GM18511 (cell line): ENCODE measurements at regions not wholly inside any gene's neighbourhood (a gene's known extent, or its start where the extent isn't known, plus 50 kb on each side); places are given as distances from the start of the nearest gene placed in this dataset.
"Not testable (repeated sequence)": the region's sequence is repeated elsewhere in the genome, so short reads cannot be mapped to it uniquely, and the experiment has no call there.

Experiments used
- ATAC-seq: cut with Tn5 transposase; IDR thresholded peaks from one replicate; pipeline ENCODE4 v1.9.1; 2021; ENCODE audit warnings: mild to moderate bottlenecking, moderate library complexity; ENCODE audit not compliant: unreplicated experiment

DNA sequence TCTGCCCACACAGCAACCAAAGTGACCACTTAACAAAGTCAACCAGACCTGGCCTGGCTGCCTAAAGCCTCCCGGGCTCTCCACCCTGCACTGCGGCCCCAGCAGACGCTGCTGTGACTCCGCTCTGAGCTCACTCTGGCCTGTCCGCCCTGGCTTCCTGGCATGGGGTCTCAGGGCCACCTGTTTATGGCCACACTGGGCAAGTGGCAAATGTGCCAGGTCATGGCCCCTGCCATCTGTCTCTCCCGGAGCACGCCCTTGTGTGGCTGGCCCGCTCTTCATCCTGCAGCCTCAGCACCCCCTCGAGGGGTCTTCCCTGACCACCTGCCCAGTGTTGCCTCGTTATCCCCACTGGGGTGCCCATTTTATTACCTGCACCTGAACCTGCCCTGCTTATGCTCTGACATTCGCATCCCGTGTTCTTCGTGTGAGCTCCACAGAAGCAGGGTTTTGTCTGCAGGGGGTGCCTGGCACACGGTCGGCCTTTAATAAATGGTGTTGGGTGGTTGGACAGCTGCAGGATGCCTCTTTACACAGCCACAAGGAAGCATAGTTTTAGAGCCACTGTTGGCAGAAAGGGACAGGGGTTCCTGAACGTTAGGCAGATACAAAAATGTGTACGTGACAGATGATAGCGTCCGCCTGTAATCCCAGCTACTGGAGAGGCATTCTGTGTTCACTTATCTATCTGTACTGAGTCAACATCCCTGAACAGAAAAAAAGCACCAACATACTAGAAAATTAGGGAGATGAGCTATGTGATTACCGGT is 785.6 kb downstream of the TBC1D22A start:
- no peak for ATAC-seq

DNA sequence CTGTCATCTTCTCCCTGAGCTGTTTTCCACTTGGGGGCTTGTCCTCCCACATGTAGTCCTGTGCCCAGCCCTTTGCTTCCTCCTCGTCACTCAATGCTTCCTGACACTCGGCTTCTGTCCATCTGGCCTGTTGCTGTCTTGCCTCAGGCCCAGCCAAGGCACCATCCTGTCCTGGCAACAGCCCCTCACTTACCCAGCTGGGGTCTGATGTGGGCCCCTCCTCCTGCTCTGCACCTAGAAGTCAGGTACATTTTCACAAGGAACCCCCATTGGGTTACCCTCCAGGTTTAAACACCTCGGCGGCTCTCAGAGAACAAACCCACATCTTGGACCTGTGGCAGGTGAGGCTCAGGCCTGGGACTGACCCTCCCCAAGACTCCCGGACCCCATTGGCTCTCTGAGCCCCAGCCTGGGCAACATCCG is 784.8 kb downstream of the TBC1D22A start:
- no peak for ATAC-seq

DNA sequence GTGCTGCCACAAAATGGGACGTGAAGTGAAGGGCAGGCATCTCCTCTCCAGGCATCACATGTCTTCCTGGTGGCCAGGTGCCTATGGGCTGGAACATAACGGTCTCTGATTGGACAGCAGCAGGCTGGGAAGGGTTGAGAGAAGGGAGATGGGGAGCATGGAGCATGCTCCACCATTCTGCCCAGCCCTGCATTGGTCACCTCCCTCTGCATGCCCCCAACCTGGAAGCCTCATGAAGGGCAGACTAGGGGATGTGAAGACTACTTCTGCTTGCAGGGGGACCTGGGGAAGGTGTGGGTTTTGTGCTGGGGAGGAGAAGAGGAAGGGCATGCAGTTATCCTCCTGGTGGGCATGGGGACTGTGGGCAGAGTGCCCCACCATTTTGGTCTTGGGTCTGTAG is 782.2 kb downstream of the TBC1D22A start:
- no peak for ATAC-seq

DNA sequence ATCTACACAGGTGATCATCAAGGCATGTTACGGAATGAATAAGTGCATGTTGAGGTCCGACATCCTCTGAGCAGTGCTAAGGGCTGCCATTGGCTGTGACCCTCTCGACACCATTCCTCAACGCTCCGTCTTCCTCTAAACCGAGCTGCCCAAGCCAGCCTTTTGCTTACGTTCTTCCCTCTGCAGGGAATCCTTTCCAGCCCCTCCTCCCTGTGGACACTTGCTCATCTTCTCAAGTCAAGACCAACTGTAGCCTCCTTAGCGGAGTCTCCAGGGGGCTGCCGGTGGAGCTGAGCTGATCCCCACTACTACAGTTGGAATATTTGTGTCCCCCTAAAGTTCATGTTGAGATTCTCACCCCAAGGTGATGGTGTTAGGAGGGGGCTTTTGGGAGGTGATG is 781.0 kb downstream of the TBC1D22A start:
- no peak for ATAC-seq

DNA sequence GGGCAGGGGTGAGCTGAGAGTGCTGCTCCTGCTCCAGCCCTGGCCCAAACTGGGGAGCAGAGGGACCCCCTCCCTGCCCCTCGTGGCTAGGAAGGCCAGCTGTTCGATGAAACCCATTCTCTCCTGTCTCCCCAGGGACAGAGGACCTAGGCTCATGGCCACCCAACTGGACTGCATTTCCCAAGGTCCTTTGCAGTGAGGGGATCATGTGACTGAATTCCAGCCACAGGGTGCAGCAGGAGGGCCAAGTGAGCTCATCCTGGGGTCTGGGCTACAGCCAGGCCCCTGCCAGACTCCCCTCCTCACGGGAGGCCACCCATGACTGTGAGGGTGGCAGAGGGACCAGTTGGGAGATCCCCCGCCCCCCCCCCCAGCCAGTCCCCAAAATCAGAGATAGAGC is 777.6 kb downstream of the TBC1D22A start:
- ATAC-seq: no peak

DNA sequence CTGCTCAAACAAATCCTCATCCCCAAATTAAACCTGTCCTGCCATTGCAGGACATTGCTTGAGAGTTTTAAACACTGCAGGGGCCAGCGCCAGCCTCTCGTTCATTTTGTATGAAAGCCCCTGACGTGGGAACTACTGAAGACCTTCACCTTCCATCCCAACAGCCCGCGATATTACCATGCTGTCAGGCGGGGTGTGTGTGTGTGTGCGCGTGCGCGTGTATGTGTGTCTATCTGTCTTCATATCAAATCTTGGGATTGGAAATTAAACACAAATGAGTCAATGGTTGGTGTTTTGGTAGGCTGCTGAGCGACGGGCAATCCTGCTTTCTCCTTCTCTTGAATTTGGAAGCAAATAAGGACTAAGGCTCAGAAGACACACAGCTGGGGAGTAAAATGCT is 776.9 kb downstream of the TBC1D22A start:
- ATAC-seq: no peak

DNA sequence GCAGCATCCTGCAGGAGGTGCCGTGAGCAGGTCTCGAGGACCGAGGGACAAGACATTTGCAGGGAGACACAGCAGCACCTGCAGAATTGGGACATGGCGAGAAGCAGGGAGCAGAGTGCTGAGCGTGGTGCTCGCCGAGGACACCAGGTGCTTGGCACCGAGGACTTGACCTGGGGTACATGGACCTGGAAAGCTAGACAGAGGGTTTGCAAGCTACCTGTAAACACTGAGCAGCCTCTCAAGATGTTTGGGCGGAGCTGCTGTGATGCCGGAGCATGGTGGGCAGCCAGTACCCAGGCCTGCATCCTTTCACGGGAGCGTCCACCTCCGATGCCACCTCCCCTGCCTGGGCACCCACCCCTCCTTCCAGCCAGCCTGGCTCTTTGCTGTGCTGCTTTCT is 773.2 kb downstream of the TBC1D22A start:
- ATAC-seq: no peak

DNA sequence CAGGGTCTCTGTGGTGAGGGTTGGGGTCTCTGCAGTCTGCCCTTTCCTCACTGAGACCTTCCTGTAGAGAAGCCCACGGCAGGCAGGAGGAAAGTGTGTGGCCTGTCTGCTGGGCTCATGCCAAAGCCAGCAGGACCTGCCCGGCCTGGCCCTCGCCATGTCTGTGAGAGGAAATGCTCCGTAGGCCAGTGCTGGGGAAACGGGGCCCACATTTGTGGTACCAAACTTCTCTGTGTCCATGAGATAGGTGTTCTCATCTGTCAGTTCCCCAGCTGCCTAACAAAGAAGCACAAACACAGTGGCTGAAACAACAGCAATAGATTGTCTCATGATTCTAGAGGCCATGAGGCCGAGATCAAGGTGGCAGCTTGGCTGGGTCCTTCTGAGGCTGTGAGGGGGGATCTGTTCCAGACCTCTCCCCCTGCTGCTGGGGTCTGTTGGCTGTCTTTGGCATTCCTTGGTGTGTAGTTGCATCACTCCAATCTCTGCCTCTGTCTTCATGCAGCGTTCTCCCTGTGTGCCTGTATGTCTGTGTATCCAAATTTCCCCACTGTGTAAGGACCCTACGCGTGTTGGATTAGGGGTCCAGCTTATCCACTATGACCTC is 772.5 kb downstream of the TBC1D22A start:
- ATAC-seq: no peak

DNA sequence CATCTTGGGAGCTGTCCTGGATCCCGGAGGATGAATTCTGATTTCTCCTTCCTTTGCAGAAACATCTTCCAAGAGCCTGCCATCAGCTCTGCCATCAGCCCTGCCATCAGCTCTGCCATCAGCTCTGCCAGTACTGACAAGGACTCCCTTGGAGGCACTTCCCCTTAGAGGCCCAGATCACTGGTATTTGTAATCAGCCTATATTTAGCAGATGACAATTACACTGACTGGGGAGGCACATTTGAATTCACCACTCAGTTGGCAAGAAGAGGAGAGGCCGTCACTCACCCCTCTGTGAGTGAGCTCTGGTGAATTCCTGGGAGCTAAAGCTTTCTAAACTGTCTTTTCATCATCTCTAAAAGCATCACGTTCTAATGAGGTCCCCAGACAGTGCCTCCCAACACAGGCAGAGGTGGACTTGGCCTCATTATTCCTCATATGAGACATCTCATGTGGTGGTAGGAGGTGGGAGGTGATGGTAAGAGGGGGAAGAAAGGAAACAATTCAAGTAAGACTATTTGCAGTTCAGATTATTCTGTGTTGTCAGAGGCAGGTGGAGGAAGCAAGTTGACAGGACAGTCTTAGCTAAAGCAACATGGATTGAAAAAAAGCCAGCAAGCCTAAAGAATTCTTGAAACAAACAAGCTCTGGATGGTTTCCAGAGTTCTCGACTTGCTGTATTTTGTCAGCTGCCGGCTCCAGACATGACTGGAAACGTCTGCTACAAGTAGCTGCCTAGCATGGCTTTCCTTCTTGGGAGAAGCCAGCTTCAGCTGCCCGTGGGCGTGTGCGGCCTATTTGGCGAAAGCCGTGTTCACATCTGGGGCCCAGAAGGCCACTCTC is 771.7 kb downstream of the TBC1D22A start:
- ATAC-seq: no peak

DNA sequence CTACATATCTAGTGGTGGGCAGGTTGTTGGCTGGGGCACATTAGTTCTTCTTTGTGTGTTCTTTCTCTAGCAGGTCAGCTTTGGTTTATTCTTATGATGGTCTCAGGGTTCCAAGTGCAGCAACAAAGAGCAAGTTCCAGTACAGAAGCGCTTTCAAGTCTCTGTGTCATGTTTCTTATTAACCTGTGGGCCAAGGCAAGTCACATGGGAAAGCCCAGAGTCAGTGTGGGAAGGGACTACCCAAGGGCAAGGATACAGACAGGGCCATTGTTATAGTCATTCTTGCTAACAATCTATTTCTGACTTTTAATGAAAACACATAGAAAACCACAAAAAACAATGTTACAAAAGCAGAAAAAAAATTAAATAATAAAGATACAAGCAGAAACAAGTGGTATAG is 754.6 kb downstream of the TBC1D22A start:
- ATAC-seq: no peak

DNA sequence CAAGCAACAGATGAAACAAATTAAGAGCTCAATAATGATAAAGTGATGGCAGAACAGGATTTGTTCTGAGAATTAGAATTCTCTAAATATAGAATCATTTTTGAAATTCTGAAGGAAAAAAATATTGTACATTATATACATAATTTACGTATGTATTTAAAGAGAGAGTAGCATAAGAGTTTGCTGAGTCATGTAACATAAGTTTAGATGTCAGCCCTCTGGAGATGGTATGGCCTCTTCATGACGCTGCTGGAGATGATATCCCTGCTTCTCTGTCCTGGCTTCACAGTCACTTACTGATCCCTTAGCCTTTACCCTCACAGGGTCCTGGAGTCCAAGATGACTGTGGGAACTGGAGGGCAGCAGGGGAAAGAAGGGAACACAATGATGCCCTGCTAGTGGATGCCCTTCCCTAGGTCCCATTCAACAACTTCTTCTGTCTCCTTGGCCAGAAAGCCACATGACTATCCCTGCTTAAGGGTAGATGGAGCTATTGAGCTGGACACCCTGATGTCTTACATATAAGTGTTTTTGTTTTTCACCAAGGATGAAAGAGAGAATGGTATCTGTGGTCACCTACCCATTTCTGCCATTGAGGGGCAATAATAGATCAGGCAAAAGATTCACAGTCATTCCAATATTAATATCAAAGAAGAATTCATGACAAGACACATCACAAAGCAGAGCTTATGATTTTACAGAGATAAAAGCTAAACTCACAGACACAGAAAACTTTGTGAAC is 753.1 kb downstream of the TBC1D22A start:
- no peak for ATAC-seq

DNA sequence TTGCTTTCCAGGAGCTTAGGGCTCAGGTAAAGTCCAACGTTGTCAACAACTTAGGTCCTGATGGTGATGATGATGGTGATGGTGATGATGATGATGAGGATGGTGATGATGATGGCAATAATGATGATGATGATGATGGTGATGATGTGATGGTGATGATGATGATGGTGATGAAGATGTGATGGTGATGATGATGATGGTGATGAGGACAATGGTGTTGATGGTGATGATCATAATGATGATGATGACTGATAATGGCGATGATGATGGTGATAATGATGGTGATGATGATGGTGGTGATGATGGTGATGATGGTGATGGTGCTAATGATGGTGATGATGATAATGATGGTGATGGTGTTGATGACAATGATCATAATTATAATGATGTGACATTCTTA is 750.2 kb downstream of the TBC1D22A start:
- no peak for ATAC-seq

DNA sequence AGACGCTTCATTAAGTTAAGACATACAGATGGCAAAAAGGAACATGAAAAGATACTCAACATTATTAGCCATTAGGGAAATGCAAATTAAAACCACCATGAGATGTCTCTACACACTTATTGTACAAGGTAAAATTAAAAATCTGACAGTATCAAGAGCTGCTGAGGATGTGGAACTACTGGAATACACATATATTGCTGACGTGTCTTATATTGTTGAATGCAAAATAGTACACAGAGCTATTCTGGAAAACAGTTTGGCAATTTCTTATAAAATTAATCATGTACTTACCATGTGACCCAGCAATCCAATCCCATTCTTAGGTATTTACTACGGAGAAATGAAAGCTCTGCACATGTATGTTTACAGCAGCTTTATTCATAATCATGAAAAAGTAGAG is 742.5 kb downstream of the TBC1D22A start:
- ATAC-seq: no peak

DNA sequence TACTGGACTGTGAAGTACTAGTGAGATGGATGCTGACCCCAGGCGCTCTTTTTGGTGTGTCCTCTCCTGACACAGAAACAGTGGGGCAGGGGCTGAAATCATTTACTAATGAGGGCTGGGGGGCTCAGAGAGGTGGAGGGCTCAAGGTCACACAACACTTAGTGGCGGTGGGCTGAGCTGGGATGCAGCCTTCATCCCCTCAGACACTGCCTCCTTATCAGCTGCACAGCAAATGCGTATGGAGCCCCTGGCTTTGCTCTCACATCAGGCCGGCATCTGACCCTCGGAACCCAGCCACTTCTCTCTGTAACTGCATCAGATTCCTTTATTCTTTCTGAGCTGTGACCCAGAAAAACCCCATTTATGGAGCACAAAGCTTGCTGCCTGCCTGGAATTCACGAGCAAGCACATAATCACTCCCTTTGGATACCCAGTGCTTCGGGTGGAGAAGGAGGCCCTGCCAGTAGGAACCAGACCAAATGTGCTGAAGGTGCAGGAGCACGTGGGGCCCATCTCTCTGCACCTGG is 736.6 kb downstream of the TBC1D22A start:
- no peak for ATAC-seq

DNA sequence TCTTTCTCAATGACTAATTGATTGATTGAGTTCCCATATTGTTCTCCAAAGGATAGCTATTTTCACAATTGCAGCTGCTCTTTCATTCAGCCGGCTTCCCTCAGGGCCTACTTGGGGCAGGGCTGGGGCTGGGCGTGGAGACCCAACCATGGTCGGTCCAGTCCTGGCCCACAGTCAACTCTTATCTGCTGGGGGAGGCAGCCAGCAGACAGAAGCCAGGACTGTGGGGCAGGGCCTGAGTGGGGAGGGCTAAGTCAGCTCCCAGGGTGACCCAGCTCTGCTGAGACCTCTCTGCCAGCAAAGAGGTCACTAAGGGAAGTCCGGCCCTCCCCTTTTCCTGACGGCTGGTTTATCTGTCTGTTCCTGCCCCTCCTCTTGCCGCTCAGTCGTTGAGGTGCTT is 735.2 kb downstream of the TBC1D22A start:
- ATAC-seq: no peak

DNA sequence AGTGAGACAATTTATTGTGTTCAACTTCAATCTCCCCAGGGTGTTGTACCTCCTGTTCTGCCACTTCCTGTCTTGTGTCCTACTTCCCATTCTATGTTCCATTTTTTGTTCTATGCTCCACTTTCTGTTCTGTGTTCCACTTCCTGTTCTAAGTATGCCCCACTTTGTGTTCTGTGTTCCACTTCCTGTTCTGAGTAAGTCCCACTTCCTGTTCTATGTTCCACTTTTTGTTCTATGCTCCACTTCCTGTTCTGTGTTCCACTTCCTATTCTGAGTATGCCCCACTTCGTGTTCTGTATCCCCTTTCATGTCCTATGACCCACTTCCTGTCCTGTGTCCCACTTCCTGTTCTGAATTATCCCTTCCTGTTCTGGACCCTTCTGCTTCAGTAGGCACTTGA is 732.7 kb downstream of the TBC1D22A start:
- ATAC-seq: no peak

DNA sequence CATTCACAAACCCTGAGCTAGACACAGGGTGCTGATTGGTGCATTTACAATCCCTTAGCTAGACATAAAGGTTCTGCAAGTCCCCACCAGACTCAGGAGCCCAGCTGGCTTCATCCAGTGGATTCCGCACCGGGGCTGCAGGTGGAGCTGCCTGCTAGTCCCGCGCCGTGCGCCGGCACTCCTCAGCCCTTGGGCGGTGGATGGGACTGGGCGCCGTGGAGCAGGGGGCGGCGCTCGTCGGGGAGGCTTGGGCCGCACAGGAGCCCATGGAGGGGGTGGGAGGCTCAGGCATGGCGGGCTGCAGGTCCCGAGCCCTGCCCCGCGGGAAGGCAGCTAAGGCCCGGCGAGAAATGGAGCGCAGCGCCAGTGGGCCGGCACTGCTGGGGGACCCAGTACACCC is 725.7 kb downstream of the TBC1D22A start:
- ATAC-seq: not testable (repeated sequence)

DNA sequence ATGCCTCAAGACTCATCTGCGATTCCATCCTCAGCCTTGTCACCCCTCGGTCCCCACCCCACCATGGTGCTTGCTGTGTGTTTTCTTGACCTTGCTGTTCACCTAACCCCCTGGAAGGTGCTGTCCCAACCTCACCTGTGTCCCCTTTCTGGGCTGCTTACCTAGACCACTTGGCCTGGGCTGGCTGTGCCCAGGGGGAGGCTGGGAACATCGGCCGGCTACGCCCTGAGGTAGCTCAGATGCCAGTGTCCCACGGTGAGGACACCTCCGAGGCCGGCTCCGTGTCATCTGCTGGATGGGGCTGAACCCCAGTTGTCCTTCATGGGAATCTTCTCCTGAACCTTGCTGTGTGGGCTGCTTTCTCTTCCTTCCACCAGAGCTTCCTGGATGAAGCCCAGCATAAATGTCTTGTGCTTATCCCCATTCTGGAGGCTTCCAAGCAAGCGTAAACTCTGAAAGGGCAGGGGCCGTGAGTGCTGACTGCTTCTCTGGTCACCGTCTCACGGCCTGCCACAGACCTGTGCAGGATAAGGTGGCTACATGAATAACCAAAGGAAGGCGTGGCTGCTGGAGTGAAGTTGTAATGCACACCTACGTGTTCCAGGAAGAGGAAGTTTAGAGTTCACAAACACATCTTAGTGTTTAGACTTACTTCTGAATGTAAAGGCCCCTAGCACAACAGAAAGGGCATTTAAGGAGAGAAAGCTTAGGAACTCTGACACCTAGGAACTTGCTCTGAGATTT is 724.3 kb downstream of the TBC1D22A start:
- ATAC-seq: no peak

DNA sequence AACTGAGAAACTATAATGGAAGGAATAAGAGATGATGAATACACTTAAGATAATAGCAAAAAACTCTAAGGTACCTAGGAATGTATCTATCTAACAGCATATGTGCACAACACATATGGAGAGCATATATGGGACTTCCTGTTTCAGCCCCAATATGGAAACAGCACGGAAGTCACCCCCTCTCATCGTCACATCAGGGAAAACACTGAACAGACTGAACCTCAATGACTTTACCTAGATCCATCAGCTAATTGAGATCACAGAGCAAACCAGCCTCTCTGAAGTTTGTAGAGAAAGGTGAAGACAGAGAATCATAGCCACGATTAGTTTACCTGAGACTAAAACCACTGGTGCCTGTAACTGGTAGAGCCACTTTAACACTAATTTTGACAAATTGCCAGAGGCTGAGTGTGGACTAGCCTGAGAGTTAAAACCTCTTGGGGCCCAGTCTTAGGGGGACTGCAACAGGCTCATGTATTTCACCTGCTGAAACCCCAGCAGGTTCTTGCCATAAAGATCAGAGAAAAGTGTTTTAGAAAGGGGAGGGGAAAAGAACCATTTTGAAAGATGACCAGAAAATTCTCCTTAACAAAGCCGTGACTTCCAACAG is 722.6 kb downstream of the TBC1D22A start:
- no peak for ATAC-seq

DNA sequence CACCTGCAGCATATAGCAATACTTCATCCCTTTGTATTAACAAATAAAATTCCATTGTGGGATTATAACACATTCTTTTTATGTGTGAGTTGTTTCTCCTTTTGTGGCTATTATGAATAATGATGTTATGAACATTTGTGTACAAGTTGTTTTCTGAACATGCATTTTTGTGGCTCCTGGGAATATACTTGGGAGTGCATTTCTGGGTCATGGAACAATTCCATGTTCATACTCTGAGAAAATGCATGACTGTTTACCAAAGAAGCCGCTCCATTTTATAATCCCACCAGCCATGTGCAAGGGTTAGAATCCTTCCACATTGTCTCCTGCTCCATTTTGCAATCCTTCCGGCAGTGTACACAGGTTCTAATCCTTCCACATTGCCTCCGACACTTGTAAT is 713.8 kb downstream of the TBC1D22A start:
- ATAC-seq: no peak
